ENCODE measurements at regions not wholly inside any gene's neighbourhood (a gene's known extent, or its start where the extent isn't known, plus 50 kb on each side); places are given as distances from the start of the nearest gene placed in this dataset.

GRCh38 chr16:73290258-73290657 is 242.3 kb upstream of the ZFHX3 start:
- Histone ChIP-seq H3K9me2 (ENCODE audit: low read depth, low read length) (no peaks in the 10 kb centered on the region), H2AFZ (ENCODE audit: low read length) (no peak overlapping the region), H4K20me1 (ENCODE audit: insufficient read depth, low read length) (no peaks in the 10 kb centered on the region), H3K27ac (ENCODE audit: low read depth, low read length, poor library complexity, severe bottlenecking) (no peak overlapping the region), H3K9ac (ENCODE audit: low read length) (no peak overlapping the region), H3K4me1 (ENCODE audit: insufficient read depth, low read length, severe bottlenecking) (no peaks in the 10 kb centered on the region), H3K4me3 (ENCODE audit: low read depth, low read length, poor library complexity, severe bottlenecking) (no peak overlapping the region), H3K36me3 (ENCODE audit: insufficient read depth, low read length) (no peaks in the 10 kb centered on the region), H3K9me3 (ENCODE audit: low read length) (no peaks in the 10 kb centered on the region), H3K4me2 (ENCODE audit: low read length) (no peak overlapping the region), H3K79me2 (ENCODE audit: insufficient read depth, low read length) (no peaks in the 10 kb centered on the region), H3K27me3 (ENCODE audit: insufficient read depth, low read length) (0 out of 2 replicates have a peak, but pooled peaks cover 3% of the 10 kb centered on the region), H3F3A (ENCODE audit: insufficient read depth, low read length) (no peaks in the 10 kb centered on the region)
- TF ChIP-seq EZH2 (IDR thresholded peaks at IDR 0.05; ENCODE audit: borderline replicate concordance, low read length) (no peak), CTCF (IDR thresholded peaks at IDR 0.05; ENCODE audit: low read length) (no peak)

GRCh38 chr16:73289232-73289631 is 241.3 kb upstream of the ZFHX3 start:
- Histone ChIP-seq H3K4me2 (ENCODE audit: low read length) (no peak overlapping the region), H3F3A (ENCODE audit: insufficient read depth, low read length) (no peaks in the 10 kb centered on the region), H3K27ac (ENCODE audit: low read depth, low read length, poor library complexity, severe bottlenecking) (no peak overlapping the region), H3K27me3 (ENCODE audit: insufficient read depth, low read length) (0 out of 2 replicates have a peak, but pooled peaks cover 3% of the 10 kb centered on the region), H3K9me2 (ENCODE audit: low read depth, low read length) (no peaks in the 10 kb centered on the region), H3K4me1 (ENCODE audit: insufficient read depth, low read length, severe bottlenecking) (no peaks in the 10 kb centered on the region), H2AFZ (ENCODE audit: low read length) (no peak overlapping the region), H3K4me3 (ENCODE audit: low read depth, low read length, poor library complexity, severe bottlenecking) (no peak overlapping the region), H3K79me2 (ENCODE audit: insufficient read depth, low read length) (no peaks in the 10 kb centered on the region), H3K9me3 (ENCODE audit: low read length) (no peaks in the 10 kb centered on the region), H3K9ac (ENCODE audit: low read length) (no peak overlapping the region), H4K20me1 (ENCODE audit: insufficient read depth, low read length) (no peaks in the 10 kb centered on the region), H3K36me3 (ENCODE audit: insufficient read depth, low read length) (no peaks in the 10 kb centered on the region)
- TF ChIP-seq EZH2 (IDR thresholded peaks at IDR 0.05; ENCODE audit: borderline replicate concordance, low read length): no peak
- no peak for TF ChIP-seq CTCF (IDR thresholded peaks at IDR 0.05; ENCODE audit: low read length)

- Histone ChIP-seq H3K4me1 (ENCODE audit: insufficient read depth, low read length, severe bottlenecking) (no peaks in the 10 kb centered on the region), H3K27ac (ENCODE audit: low read depth, low read length, poor library complexity, severe bottlenecking) (no peak overlapping the region), H3K79me2 (ENCODE audit: insufficient read depth, low read length) (no peaks in the 10 kb centered on the region), H2AFZ (ENCODE audit: low read length) (no peak overlapping the region), H3K9me2 (ENCODE audit: low read depth, low read length) (no peaks in the 10 kb centered on the region), H3K4me3 (ENCODE audit: low read depth, low read length, poor library complexity, severe bottlenecking) (no peak overlapping the region), H4K20me1 (ENCODE audit: insufficient read depth, low read length) (no peaks in the 10 kb centered on the region), H3K27me3 (ENCODE audit: insufficient read depth, low read length) (0 out of 2 replicates have a peak, but pooled peaks cover 2% of the 10 kb centered on the region), H3F3A (ENCODE audit: insufficient read depth, low read length) (no peaks in the 10 kb centered on the region), H3K9me3 (ENCODE audit: low read length) (no peaks in the 10 kb centered on the region), H3K4me2 (ENCODE audit: low read length) (no peak overlapping the region), H3K9ac (ENCODE audit: low read length) (no peak overlapping the region), H3K36me3 (ENCODE audit: insufficient read depth, low read length) (no peaks in the 10 kb centered on the region)
- no peak for TF ChIP-seq EZH2 (IDR thresholded peaks at IDR 0.05; ENCODE audit: borderline replicate concordance, low read length)
- TF ChIP-seq CTCF (IDR thresholded peaks at IDR 0.05; ENCODE audit: low read length): no peak
Observed at GRCh38 chr16:73288520-73288919, 240.6 kb upstream of the ZFHX3 start.
